Epithelial cell of esophagus (primary cell): ENCODE measurements at regions not wholly inside any gene's neighbourhood (a gene's known extent, or its start where the extent isn't known, plus 50 kb on each side); places are given as distances from the start of the nearest gene placed in this dataset.

Source experiments
- DNase-seq: peaks from one replicate; pipeline ENCODE4 v3.0.0; 2010; ENCODE audit warnings: low read depth
- H3K4me3 ChIP-seq: 2 replicates; pipeline ENCODE4 v1.5.1; 2011; ENCODE audit warnings: mild to moderate bottlenecking, low read length, control low read depth
- TF ChIP-seq, protein P1 (sequence below): IDR thresholded peaks from 2 replicates; pipeline ENCODE4 v1.5.1; 2011; ENCODE audit warnings: low read depth, mild to moderate bottlenecking, low read length, control low read depth, inconsistent platforms; ENCODE audit not compliant: insufficient read depth; ENCODE audit errors: missing control alignments

DNA sequence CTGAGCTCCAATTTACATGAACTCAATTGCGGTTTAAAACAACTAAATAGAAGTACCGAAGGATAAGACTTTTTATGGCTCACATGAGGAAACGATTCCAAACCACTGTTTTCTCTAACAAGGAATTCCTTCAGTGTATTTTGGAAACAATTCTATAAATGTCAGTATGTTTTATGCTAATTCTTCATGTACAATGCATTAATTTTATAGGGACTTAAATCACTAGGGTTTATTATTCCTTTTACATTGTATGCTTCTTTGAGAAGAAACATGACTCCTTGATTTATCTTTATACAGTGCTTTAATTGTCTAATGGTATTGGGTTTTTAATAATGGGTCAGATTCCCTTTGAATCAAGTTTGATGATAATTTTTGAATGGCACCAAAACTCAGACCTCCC is 566.8 kb downstream of the EPHA4 start:
- TF ChIP-seq, protein P1, sequence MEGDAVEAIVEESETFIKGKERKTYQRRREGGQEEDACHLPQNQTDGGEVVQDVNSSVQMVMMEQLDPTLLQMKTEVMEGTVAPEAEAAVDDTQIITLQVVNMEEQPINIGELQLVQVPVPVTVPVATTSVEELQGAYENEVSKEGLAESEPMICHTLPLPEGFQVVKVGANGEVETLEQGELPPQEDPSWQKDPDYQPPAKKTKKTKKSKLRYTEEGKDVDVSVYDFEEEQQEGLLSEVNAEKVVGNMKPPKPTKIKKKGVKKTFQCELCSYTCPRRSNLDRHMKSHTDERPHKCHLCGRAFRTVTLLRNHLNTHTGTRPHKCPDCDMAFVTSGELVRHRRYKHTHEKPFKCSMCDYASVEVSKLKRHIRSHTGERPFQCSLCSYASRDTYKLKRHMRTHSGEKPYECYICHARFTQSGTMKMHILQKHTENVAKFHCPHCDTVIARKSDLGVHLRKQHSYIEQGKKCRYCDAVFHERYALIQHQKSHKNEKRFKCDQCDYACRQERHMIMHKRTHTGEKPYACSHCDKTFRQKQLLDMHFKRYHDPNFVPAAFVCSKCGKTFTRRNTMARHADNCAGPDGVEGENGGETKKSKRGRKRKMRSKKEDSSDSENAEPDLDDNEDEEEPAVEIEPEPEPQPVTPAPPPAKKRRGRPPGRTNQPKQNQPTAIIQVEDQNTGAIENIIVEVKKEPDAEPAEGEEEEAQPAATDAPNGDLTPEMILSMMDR: no peak
- H3K4me3 ChIP-seq: no peak overlapping the region
- DNase-seq: no peak

GRCh38 chr2:221006084-221006483 is 566.0 kb downstream of the EPHA4 start:
- TF ChIP-seq, protein P1: no peak
- no peak for DNase-seq
- no peak overlapping the region for H3K4me3 ChIP-seq

- DNase-seq: no peak
- no peak overlapping the region for H3K4me3 ChIP-seq
- TF ChIP-seq, protein P1: no peak
Observed at GRCh38 chr2:221016551-221016950, 555.6 kb downstream of the EPHA4 start.

GRCh38 chr2:221018262-221018661 is 553.8 kb downstream of the EPHA4 start:
- DNase-seq: no peak
- no peak overlapping the region for H3K4me3 ChIP-seq
- TF ChIP-seq, protein P1: no peak

- no peak overlapping the region for H3K4me3 ChIP-seq
- DNase-seq: no peak
- TF ChIP-seq, protein P1: no peak
Observed at GRCh38 chr2:221019668-221020067, 552.4 kb downstream of the EPHA4 start.

GRCh38 chr2:221022554-221022953 is 549.5 kb downstream of the EPHA4 start:
- TF ChIP-seq, protein P1: no peak
- no peak overlapping the region for H3K4me3 ChIP-seq
- no peak for DNase-seq

DNA sequence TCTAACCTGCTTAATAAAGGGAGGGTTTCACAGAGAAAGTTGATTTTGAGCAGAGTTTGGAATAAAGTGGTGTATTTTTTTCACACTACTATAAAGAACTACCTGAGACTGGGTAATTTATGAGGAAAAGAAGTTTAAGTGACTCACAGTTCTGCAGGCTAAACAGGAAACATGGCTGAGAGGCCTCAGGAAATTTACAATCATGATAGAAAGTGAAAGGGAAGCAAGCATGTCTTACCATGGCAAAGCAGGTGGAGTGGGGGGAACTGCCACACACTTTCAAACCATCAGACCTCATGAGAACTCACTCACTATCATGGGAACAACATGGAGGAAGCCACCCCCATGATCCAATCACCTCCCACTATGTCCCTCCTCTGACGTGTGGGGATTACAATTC is 546.7 kb downstream of the EPHA4 start:
- TF ChIP-seq, protein P1: no peak
- no peak overlapping the region for H3K4me3 ChIP-seq
- peak; percentile 45 for DNase-seq
